ENCODE measurements at regions not wholly inside any gene's neighbourhood (a gene's known extent, or its start where the extent isn't known, plus 50 kb on each side); places are given as distances from the start of the nearest gene placed in this dataset.

GRCh38 chr1:55839626-55840025 is 624.5 kb upstream of the USP24 start:
- DNase-seq, result no peak

GRCh38 chr1:55839221-55839620 is 624.1 kb upstream of the USP24 start:
- DNase-seq, result no peak

GRCh38 chr1:55836086-55836485 is 620.9 kb upstream of the USP24 start:
- DNase-seq, result no peak

- no peak for DNase-seq
These were observed 618.4 kb upstream of the USP24 start for GRCh38 chr1:55833529-55834091.

DNA sequence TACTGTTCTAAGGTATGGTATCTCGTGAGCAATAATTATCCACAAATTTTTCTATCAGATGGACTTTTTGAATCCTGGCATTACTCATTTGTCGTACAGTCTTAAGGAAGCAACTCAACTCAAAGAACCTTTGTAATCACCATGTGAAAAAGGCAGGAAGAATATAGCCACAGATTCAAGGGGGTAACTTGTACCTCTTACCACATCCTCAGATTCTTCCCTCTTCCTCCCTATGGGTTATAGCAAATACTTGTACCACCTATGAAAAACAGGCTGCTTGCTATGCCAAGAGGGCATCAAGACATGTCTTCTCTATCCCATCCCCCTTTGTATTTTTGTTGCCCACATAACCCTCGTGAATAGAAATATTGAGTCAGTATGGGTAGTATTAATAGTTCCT is 616.6 kb upstream of the USP24 start:
- no peak for DNase-seq

DNA sequence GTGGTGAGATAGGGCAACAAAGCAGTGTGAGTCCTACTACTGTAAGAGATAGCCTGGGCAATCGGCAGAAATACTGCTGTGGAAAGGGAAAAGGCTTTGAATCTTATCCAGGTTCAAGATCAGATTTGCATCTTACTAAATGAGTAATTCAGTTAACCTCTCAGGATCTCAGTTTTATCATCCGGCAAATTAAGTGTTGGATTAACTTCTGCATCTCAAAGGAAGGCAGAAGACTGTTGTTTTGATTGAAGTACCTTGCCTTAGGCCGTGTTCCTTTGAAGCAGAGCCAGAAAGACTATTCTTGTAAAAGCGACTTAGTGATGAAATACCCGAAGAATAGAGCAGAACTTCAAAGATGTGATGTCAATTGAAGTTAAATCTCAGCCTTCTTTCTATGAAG is 612.9 kb upstream of the USP24 start:
- no peak for DNase-seq

GRCh38 chr1:55827350-55827749 is 612.2 kb upstream of the USP24 start:
- no peak for DNase-seq

- DNase-seq, result no peak
These were observed 611.4 kb upstream of the USP24 start for GRCh38 chr1:55826381-55827080.

- DNase-seq, result no peak
These were observed 610.3 kb upstream of the USP24 start for GRCh38 chr1:55825461-55825860.

DNA sequence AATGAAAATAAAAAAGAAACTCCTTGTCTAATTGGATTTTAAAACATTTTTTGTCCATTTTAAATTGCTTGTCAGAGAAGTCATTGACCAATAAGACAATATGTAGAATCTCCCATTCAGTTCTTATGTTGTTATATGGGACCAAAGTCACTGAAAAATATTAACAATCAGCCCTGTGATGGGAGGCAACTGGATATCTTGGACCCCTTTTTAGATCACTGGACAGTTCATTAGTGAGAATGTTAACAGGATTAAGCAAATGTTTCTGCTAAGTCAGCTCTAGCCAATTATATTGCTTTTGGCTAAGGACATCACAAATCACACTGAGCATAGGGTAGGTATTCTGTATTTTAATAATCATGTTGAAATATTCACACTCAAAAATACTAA is 609.1 kb upstream of the USP24 start:
- DNase-seq, result no peak

- DNase-seq, result no peak
These were observed 608.5 kb upstream of the USP24 start for GRCh38 chr1:55823541-55824250.

GRCh38 chr1:55822891-55823290 is 607.7 kb upstream of the USP24 start:
- no peak for DNase-seq

DNA sequence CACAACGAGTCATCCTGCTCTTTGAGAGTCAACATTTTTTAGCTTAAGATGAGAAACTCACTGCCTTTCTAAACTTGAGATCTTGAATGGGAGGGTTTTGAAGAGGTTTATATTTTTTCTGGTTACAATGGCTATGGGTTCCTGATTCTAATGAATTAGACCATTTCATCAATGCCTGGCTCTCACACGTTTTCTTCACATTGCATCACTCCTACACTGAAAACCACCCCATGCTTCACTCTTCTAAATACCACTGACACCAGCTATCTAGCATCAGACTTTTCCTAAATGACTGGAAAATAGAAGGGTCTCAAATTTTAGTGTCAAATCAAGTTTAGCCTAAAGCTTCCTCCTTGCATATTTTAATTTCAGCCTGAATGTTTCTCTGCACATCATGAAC is 606.1 kb upstream of the USP24 start:
- no peak for DNase-seq

DNA sequence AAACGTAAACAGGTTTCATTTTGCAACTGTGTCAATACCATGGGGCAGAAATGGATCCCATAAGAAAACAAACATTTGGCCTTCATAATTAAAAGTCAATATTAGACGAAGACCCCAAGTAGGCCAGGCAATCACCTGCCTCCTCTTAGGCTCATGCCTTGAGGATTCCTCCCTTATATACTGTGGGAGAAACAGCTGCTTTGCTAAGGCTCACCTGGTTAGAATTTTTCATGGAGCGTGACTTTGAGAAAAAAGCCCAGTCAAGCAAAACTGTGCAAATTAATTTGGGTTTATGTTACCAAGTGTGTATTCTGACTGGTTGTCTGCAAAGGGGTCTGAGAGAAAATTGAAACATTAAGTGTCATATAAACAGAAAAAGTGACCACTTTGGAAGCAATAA is 605.3 kb upstream of the USP24 start:
- peak; percentile 86 for DNase-seq

DNA sequence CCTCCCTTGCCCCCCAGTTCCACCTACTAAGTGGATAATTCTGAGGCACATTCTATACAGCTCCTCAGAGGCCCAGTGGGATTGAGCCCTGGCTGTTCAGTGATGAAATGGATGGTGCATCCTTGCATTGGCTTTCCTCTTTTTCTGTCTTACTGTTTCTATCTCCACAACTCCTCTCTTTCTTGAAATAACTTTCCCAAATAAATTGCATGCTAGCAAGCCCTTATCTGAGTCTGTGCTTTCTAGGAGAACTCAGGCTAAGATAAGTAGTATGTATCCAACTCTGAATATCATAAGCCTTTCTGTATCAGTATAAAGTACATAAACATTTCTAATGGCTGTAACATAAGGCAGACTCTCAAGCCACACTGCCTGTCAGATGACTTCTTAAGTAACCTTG is 603.8 kb upstream of the USP24 start:
- DNase-seq, result no peak

- DNase-seq, result peak; percentile 41
These were observed 601.6 kb upstream of the USP24 start for GRCh38 chr1:55816456-55817426.

- DNase-seq, result no peak
These were observed 600.7 kb upstream of the USP24 start for GRCh38 chr1:55815745-55816455.

- DNase-seq, result no peak
These were observed 599.8 kb upstream of the USP24 start for GRCh38 chr1:55814967-55815366.

DNA sequence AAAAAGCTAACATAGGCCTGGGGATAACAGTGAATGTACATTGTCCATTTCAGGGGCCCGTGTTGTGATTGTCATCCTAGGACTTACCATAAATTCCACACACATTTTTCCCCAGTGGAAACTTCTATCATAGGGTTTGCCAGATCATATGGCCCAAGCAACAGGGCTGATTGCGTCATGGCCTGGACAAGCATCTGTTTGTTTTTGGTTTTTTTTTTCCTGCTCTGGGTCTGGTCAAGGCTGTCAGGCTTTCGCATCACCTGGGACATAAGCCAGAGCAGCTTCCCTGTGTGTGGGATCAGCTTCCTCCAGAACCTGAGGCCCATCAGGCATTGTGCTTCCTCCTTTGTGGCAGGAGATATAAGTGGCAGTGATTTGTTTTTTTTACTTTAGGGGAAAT is 598.5 kb upstream of the USP24 start:
- no peak for DNase-seq

DNA sequence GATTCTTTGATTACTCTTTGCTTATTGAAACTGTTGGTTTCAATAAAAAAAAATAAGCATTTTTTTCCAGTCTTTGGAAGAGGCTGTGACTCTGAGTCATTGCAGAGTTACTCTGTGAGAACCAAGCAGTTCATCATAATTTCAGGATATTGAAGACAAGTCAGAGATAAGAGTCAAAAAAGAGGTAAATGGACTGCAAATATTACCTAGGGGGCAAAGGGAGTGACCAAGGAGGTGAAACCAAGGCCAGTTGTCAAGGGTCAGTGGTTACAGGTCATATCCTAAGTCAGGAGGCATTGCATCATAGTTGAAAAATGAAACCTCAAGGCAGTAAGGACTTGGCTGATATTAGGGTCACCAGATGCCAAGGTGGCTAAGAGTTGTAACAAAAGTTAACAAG is 597.1 kb upstream of the USP24 start:
- no peak for DNase-seq

DNA sequence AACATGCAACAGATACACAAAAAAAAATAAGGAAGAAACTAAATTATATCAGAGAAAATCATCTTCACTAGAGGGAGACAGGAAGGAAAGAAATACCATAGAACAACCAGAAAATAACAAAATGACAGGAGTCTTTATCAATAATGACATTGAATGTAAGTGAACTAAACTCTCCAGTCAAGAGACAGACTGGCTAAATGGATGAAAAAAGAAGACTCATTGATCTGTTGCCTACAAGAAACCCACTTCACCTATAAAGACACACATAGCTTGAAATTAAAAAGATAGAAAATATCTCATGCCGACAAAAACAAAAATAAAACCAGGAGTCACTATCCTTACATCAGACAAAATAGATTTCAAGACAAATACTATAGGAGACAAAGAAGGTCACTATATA is 593.1 kb upstream of the USP24 start:
- no peak for DNase-seq

DNA sequence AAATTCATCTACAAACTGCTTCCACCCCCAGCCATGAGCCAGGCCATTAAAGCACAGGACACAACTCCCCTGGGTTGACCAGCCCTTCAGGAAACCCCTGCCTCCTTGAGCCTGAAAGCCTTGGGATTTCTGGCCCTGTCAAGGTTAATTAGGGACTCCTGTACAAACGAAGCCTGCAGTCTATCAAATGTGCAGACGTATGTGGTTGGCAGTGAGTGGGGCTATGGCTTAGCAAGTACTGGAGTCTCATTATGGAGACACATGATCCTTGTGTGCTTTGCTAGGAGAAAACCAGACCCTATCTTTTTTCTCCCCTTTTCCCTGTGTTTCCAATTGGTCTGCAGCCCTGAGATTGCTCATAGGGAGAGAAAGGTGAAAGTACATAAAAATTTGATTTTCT is 588.3 kb upstream of the USP24 start:
- DNase-seq, result no peak

- no peak for DNase-seq
These were observed 586.3 kb upstream of the USP24 start for GRCh38 chr1:55801481-55801880.

All from NCI-H2107 (cell line).